ENCODE measurements at regions not wholly inside any gene's neighbourhood (a gene's known extent, or its start where the extent isn't known, plus 50 kb on each side); places are given as distances from the start of the nearest gene placed in this dataset.

- DNase-seq (ENCODE audit: low read depth in 2 of 2): no peak
These were observed 123.7 kb downstream of the AQP4 start for GRCh38 chr18:26741758-26742157.

- no peak for DNase-seq (ENCODE audit: low read depth in 2 of 2)
These were observed 124.5 kb downstream of the AQP4 start for GRCh38 chr18:26741048-26741447.

GRCh38 chr18:26740396-26740795 is 125.1 kb downstream of the AQP4 start:
- no peak for DNase-seq (ENCODE audit: low read depth in 2 of 2)

GRCh38 chr18:26738706-26739105 is 126.8 kb downstream of the AQP4 start:
- no peak for DNase-seq (ENCODE audit: low read depth in 2 of 2)

GRCh38 chr18:26736301-26736700 is 129.2 kb downstream of the AQP4 start:
- DNase-seq (ENCODE audit: low read depth in 2 of 2): no peak

- DNase-seq (ENCODE audit: low read depth in 2 of 2): no peak
These were observed 130.7 kb downstream of the AQP4 start for GRCh38 chr18:26734760-26735159.

GRCh38 chr18:26729449-26729848 is 136.1 kb downstream of the AQP4 start:
- DNase-seq (ENCODE audit: low read depth in 2 of 2): no peak

- DNase-seq (ENCODE audit: low read depth in 2 of 2): no peak
These were observed 136.5 kb downstream of the AQP4 start for GRCh38 chr18:26729008-26729407.

- no peak for DNase-seq (ENCODE audit: low read depth in 2 of 2)
These were observed 141.5 kb downstream of the AQP4 start for GRCh38 chr18:26723981-26724380.

- no peak for DNase-seq (ENCODE audit: low read depth in 2 of 2)
These were observed 143.0 kb downstream of the AQP4 start for GRCh38 chr18:26722565-26722931.

GRCh38 chr18:26721854-26722564 is 143.5 kb downstream of the AQP4 start:
- no peak for DNase-seq (ENCODE audit: low read depth in 2 of 2)

- no peak for DNase-seq (ENCODE audit: low read depth in 2 of 2)
These were observed 145.6 kb downstream of the AQP4 start for GRCh38 chr18:26719896-26720295.

GRCh38 chr18:26717123-26717719 is 148.3 kb downstream of the AQP4 start:
- DNase-seq (ENCODE audit: low read depth in 2 of 2): no peak

GRCh38 chr18:26714739-26715138 is 150.8 kb downstream of the AQP4 start:
- no peak for DNase-seq (ENCODE audit: low read depth in 2 of 2)

GRCh38 chr18:26711756-26712155 is 153.8 kb downstream of the AQP4 start:
- DNase-seq (ENCODE audit: low read depth in 2 of 2): no peak

- DNase-seq (ENCODE audit: low read depth in 2 of 2): no peak
These were observed 154.9 kb downstream of the AQP4 start for GRCh38 chr18:26710470-26711096.

GRCh38 chr18:26709897-26710296 is 155.6 kb downstream of the AQP4 start:
- DNase-seq (ENCODE audit: low read depth in 2 of 2): no peak

- no peak for DNase-seq (ENCODE audit: low read depth in 2 of 2)
These were observed 156.4 kb downstream of the AQP4 start for GRCh38 chr18:26708806-26709716.

- DNase-seq (ENCODE audit: low read depth in 2 of 2): no peak
These were observed 158.6 kb downstream of the AQP4 start for GRCh38 chr18:26706911-26707351.

- no peak for DNase-seq (ENCODE audit: low read depth in 2 of 2)
These were observed 157.4 kb upstream of the KCTD1 start for GRCh38 chr18:26705757-26706156.

GRCh38 chr18:26703170-26703930 is 155.0 kb upstream of the KCTD1 start:
- DNase-seq (ENCODE audit: low read depth in 2 of 2): no peak
